ENCODE measurements at regions not wholly inside any gene's neighbourhood (a gene's known extent, or its start where the extent isn't known, plus 50 kb on each side); places are given as distances from the start of the nearest gene placed in this dataset.

DNA sequence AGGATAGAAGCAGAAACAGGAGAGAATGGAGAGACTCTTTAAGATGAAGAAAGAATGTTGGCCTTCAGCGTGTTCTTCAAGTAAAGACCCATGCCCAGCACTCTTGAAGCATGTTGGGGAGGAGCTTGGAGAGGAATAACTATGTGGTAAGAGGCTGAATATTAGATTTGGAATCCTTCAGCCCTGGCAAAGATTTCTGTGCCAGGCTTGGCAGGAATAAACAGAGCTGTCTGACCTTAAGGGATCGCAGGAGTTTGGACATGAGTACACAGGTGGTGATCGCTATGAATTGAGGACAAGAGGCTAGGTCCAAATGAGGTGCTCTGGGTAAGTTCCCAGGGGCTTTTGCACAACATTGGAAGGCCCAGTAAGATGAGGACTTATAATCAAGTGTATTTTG, 132.6 kb upstream of the TBL1XR1 start:
- no peak for TF ChIP-seq TAF1 (IDR thresholded peaks at IDR 0.05; ENCODE audit: borderline replicate concordance, insufficient read depth, low read length)
- TF ChIP-seq, protein P1, sequence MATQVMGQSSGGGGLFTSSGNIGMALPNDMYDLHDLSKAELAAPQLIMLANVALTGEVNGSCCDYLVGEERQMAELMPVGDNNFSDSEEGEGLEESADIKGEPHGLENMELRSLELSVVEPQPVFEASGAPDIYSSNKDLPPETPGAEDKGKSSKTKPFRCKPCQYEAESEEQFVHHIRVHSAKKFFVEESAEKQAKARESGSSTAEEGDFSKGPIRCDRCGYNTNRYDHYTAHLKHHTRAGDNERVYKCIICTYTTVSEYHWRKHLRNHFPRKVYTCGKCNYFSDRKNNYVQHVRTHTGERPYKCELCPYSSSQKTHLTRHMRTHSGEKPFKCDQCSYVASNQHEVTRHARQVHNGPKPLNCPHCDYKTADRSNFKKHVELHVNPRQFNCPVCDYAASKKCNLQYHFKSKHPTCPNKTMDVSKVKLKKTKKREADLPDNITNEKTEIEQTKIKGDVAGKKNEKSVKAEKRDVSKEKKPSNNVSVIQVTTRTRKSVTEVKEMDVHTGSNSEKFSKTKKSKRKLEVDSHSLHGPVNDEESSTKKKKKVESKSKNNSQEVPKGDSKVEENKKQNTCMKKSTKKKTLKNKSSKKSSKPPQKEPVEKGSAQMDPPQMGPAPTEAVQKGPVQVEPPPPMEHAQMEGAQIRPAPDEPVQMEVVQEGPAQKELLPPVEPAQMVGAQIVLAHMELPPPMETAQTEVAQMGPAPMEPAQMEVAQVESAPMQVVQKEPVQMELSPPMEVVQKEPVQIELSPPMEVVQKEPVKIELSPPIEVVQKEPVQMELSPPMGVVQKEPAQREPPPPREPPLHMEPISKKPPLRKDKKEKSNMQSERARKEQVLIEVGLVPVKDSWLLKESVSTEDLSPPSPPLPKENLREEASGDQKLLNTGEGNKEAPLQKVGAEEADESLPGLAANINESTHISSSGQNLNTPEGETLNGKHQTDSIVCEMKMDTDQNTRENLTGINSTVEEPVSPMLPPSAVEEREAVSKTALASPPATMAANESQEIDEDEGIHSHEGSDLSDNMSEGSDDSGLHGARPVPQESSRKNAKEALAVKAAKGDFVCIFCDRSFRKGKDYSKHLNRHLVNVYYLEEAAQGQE (IDR thresholded peaks at IDR 0.05; ENCODE audit: insufficient read depth in 1 of 2, low read depth in 2 of 2, low read length in 2 of 2) = no peak

DNA sequence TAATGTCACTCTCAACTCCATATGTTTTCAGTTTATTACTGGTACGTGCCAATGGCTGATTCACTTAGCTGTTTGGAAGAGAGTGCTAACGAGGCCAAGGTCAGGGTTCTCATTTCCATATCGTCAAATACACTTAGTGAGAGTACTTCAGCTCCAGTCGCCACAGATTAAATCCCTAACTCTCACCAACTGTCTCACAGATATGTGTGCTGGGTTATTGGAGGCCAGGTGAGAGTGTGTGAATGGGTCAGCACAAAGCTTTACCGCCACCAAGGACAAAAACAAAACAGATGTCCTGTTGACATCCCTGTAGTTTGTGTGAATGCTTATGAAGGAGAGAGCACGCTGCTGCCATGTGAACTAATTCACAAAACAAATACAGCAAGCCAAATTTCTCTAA, 133.5 kb upstream of the TBL1XR1 start:
- TF ChIP-seq SIN3A (IDR thresholded peaks at IDR 0.05; ENCODE audit: borderline replicate concordance, insufficient read depth, low read length) (no peak), TAF1 (IDR thresholded peaks at IDR 0.05; ENCODE audit: borderline replicate concordance, insufficient read depth, low read length) (no peak), FOXP2 (optimal IDR thresholded peaks at IDR 0.05; ENCODE audit: borderline replicate concordance, extremely low read depth, extremely low read length, insufficient read depth) (no peak), POLR2AphosphoS5 (IDR thresholded peaks at IDR 0.05; ENCODE audit: low read depth, low read length) (no peak)
- TF ChIP-seq, protein P1 (IDR thresholded peaks at IDR 0.05; ENCODE audit: insufficient read depth in 1 of 2, low read depth in 2 of 2, low read length in 2 of 2) = no peak

DNA sequence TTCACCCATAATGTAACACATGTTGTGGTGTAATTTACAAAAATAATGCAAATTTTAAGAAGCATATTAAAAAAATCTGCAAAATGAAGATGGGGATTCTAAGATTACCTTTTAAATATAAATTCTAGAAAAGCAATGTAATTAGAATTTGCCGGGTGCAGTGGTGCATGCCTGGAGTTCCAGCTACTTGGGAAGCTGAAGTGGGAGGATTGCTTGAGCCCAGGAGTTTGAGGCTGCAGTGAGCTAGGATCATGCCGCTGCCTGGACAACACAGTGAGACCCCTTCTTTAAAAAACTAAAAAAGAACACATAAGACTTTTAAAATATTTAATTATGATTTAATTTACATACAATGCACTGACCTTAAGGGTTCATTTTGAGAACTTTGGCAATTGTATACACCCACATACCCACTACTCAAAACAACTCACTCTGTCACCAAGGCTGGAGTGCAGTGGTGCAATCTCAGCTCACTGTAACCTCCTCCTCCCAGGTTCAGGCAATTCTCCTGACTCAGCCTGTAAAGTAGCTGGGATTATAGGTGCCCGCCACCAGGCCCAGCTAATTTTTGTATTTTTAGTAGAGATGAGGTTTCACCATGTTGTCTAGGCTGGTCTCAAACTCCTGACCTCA, 134.0 kb upstream of the TBL1XR1 start:
- TF ChIP-seq POLR2AphosphoS5 (IDR thresholded peaks at IDR 0.05; ENCODE audit: low read depth, low read length) (no peak), TAF1 (IDR thresholded peaks at IDR 0.05; ENCODE audit: borderline replicate concordance, insufficient read depth, low read length) (no peak), SIN3A (IDR thresholded peaks at IDR 0.05; ENCODE audit: borderline replicate concordance, insufficient read depth, low read length) (no peak), FOXP2 (optimal IDR thresholded peaks at IDR 0.05; ENCODE audit: borderline replicate concordance, extremely low read depth, extremely low read length, insufficient read depth) (no peak)
- TF ChIP-seq, protein P1 (IDR thresholded peaks at IDR 0.05; ENCODE audit: insufficient read depth in 1 of 2, low read depth in 2 of 2, low read length in 2 of 2) = no peak

DNA sequence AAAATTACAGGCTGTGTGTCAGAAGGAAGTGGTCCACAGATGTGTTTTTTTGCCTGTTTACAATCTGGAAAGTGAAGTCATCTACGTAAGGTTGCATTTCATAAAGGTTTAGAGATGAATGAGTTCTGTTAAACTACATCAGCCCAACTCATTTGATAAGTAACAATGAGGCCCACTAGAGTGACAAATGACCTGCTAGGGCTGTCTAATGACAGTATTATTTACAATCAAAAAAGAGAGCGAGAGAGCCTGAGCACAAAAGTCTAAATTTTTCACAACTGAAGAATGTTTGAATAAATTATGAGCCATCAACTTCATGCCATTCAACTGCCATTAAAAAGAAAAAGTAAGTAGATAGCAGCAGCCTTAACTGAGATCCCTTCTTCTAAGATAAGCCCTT, 135.7 kb upstream of the TBL1XR1 start:
- TF ChIP-seq SIN3A (IDR thresholded peaks at IDR 0.05; ENCODE audit: borderline replicate concordance, insufficient read depth, low read length) (no peak), FOXP2 (optimal IDR thresholded peaks at IDR 0.05; ENCODE audit: borderline replicate concordance, extremely low read depth, extremely low read length, insufficient read depth) (no peak), POLR2AphosphoS5 (IDR thresholded peaks at IDR 0.05; ENCODE audit: low read depth, low read length) (no peak), TAF1 (IDR thresholded peaks at IDR 0.05; ENCODE audit: borderline replicate concordance, insufficient read depth, low read length) (no peak)
- TF ChIP-seq, protein P1 (IDR thresholded peaks at IDR 0.05; ENCODE audit: insufficient read depth in 1 of 2, low read depth in 2 of 2, low read length in 2 of 2) = no peak
